22Rv1 (cell line): ENCODE measurements at regions not wholly inside any gene's neighbourhood (a gene's known extent, or its start where the extent isn't known, plus 50 kb on each side); places are given as distances from the start of the nearest gene placed in this dataset.
A peak's percentile ranks its signal among the peaks of the same experiment; 100 is the strongest.

Experiments
- H3K27ac ChIP-seq: fragments of 450-650 bp; 2 replicates; pipeline ENCODE4 v1.5.1; 2017
- CTCF ChIP-seq: fragments of 450-650 bp; IDR thresholded peaks from 2 replicates; pipeline ENCODE4 v1.5.1; 2017; ENCODE audit warnings: mild to moderate bottlenecking
- ZFX ChIP-seq: fragments of 450-650 bp; IDR thresholded peaks from 2 replicates; pipeline ENCODE4 v1.6.1; 2017; ENCODE audit warnings: antibody characterized with exemption, borderline replicate concordance

DNA sequence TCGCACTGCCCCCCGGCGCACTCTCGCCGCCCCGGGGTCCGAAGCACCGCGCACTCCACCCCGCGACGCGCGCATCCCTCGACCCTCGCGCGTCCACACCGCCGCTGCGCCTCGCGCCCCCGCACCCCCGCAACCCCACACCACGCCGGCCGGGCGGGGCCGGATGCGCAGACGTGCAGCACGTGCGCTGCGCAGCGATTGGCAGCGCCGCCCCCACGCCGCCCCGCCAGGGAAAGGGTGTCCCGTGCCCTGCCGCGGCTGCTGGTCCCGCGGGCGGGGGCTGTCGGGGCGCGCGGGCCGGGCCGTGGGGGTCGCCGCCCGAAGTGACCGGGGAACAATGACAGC lies 53.7 kb upstream of the KDM7A start:
- peak overlapping the region; percentile 78 for H3K27ac ChIP-seq
- TF ChIP-seq ZFX, result no peak
- TF ChIP-seq CTCF, result no peak

DNA sequence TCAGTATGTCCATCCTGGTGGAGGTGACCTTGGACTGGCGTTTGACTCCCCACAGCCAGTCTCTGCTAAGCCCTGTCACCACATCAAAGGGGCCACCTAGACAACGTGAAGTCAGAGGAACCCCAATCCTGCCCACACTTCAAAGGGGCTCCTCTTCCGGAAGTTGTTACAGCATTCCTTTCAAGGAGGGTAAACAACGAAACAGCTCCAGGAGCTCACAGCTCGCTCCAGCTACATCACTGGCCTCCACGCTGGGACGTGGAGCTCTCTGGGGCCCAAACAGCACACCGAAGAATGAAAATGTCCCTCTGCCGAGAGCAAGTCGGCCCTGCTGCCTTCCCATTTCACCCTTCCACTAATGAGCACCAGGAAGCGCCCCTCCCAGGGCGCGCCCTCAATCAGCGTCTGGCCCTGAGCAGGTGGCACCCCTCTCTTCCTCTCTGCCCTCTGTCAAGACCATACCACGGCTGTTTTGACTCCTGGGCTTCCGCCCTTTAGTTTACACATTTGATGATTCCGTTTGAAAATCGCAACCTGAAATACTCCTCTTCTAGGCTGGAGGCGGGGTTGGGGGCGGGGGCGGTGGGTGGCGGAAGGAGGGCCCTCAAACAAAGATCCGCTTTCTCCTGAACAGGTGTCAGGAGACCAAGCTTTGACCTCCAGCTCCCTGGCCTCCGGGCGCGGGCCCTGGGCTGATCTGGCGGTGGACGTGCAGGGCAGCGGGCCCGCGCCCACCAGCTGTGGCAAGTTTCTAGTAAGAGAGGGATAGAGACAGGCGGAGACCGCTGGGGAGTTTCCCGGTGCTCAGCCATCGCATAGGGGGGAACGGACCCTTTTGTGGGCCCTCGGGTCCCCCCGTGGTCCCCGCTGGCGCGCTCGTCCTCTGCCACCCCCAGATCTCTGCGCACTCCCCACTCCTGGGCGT lies 53.1 kb upstream of the KDM7A start:
- H3K27ac ChIP-seq, result peak overlapping the region; percentile 78
- TF ChIP-seq ZFX (no peak), CTCF (no peak)

GRCh38 chr7:140229101-140229525 lies 52.3 kb upstream of the KDM7A start:
- TF ChIP-seq CTCF (no peak), ZFX (no peak)
- H3K27ac ChIP-seq, result no peak overlapping the region
